Activated naive CD4-positive, alpha-beta T cell treated with anti-CD3 and anti-CD28 coated beads, Interleukin-2, amount 50 U/mL, for 72 hours (primary cell): ENCODE measurements at regions not wholly inside any gene's neighbourhood (a gene's known extent, or its start where the extent isn't known, plus 50 kb on each side); places are given as distances from the start of the nearest gene placed in this dataset.

Experiments used
- ATAC-seq, 2 donors: fragments of 150-1000 bp; cut with Tn5 transposase; 2 replicates each; pipeline ENCODE4 v1.10.0; 2021; ENCODE audit warnings: mild to moderate bottlenecking in 2 of 2, moderate library complexity in 2 of 2
- DNase-seq, 2 donors: peaks; one replicate each; pipeline ENCODE4 v3.0.0; 2021 to 2022; ENCODE audit warnings: low spot score in 2 of 2
- H3K27ac Mint-ChIP-seq, 2 donors: one replicate each; pipeline ENCODE4 v1.8.0; 2022; ENCODE audit warnings: mild to moderate bottlenecking in 2 of 2, mixed read lengths in 2 of 2
- H3K36me3 Mint-ChIP-seq, 2 donors: one replicate each; pipeline ENCODE4 v1.8.0; 2022; ENCODE audit warnings: mixed read lengths in 2 of 2
- H3K9me3 Mint-ChIP-seq, 2 donors: one replicate each; pipeline ENCODE4 v1.8.0; 2022; ENCODE audit warnings: mixed read lengths in 2 of 2

DNA sequence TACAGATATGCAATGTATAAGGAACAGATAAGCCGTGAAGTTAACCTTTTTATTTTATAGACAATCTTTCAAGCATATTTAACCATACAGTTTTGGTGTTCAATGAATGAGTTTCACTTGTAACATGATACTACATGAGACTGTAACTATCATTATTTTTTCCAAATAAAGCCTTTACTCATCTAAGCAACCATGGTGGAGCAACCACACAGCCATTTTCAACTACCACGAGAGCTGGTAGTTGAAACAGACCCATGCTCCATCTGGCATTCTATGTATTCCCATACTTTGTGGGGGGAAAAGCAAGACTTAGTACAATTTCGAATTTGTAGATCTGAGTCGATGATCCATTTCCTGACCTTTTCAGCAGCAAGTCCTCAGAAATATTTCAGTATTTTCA lies 159.3 kb upstream of the RND3 start:
- no peaks in the 10 kb centered on the region for H3K36me3 Mint-ChIP-seq
- ATAC-seq: no peak
- no peak overlapping the region for H3K27ac Mint-ChIP-seq
- no peak for DNase-seq
- peaks cover 0 to 7% of the 10 kb centered on the region in 2 donors for H3K9me3 Mint-ChIP-seq

GRCh38 chr2:150644298-150645067 lies 157.0 kb upstream of the RND3 start:
- Mint-ChIP-seq H3K27ac (no peak overlapping the region), H3K9me3 (peaks cover 0 to 7% of the 10 kb centered on the region in 2 donors), H3K36me3 (no peaks in the 10 kb centered on the region)
- DNase-seq: no peak
- no peak for ATAC-seq

GRCh38 chr2:150643114-150643725 lies 155.8 kb upstream of the RND3 start:
- H3K9me3 Mint-ChIP-seq: peaks cover 0 to 7% of the 10 kb centered on the region in 2 donors
- H3K27ac Mint-ChIP-seq: no peak overlapping the region
- ATAC-seq: no peak

DNA sequence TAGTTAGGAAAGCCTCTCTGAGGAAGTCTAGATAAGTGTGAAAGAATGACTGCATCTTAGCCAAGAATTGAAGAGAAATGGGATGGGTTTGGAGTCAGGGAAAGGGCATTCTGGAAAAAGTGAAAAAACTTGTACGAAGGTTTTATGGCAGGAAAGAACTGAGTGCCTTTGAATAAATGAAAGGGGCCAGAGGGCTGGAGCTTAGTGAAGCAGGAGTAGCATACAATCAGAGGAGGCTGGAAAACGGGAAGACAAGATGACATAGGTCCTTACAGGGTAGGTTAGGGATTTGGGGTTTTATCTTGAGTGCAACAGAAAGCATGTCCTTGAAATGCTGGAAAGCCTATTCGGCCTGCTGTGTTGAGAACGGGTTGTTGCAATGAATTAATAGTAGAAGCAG lies 152.6 kb upstream of the RND3 start:
- ATAC-seq (no peak), DNase-seq (no peak)
- Mint-ChIP-seq H3K9me3 (no peaks in the 10 kb centered on the region), H3K36me3 (no peaks in the 10 kb centered on the region), H3K27ac (no peak overlapping the region)

More at GRCh38 chr2:150643114-150643725, 155.8 kb upstream of the RND3 start:
- DNase-seq: no peak
- no peaks in the 10 kb centered on the region for H3K36me3 Mint-ChIP-seq

GRCh38 chr2:150639383-150639782 lies 151.9 kb upstream of the RND3 start:
- no peak for DNase-seq
- H3K36me3 Mint-ChIP-seq: no peaks in the 10 kb centered on the region

GRCh38 chr2:150631236-150631821 lies 143.9 kb upstream of the RND3 start:
- no peaks in the 10 kb centered on the region for H3K9me3 Mint-ChIP-seq
- ATAC-seq (no peak), DNase-seq (no peak)
- H3K27ac Mint-ChIP-seq: no peak overlapping the region
- no peaks in the 10 kb centered on the region for H3K36me3 Mint-ChIP-seq

More at GRCh38 chr2:150639383-150639782, 151.9 kb upstream of the RND3 start:
- Mint-ChIP-seq H3K27ac (no peak overlapping the region), H3K9me3 (no peaks in the 10 kb centered on the region)
- ATAC-seq: no peak

- Mint-ChIP-seq H3K36me3 (no peaks in the 10 kb centered on the region), H3K9me3 (no peaks in the 10 kb centered on the region), H3K27ac (no peak overlapping the region)
- no peak for ATAC-seq
- DNase-seq: no peak
Observed at GRCh38 chr2:150630587-150631235, 143.2 kb upstream of the RND3 start.

DNA sequence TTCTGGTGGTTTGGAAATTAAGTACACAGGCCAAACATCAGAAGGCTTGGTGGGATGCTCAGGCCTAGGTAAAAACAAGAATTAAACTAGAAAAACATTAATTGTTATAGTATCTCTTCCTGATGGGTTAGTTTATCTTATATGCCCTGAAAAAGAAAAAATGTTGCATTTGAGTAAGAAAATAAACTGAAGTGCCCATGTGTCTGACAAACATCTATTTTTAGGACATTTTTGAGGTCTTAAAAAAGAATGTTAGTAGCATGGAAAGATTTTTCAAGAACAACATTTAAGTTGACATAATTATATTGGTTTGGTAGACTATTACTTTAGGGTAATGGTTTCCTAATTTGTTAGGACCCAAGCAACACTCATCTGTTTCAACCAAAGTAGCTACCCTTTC lies 140.1 kb upstream of the RND3 start:
- Mint-ChIP-seq H3K36me3 (no peaks in the 10 kb centered on the region), H3K9me3 (no peaks in the 10 kb centered on the region), H3K27ac (no peak overlapping the region)
- no peak for DNase-seq
- ATAC-seq: no peak

- no peak for ATAC-seq
- H3K9me3 Mint-ChIP-seq: no peaks in the 10 kb centered on the region
Observed at GRCh38 chr2:150626934-150627411, 139.5 kb upstream of the RND3 start.

DNA sequence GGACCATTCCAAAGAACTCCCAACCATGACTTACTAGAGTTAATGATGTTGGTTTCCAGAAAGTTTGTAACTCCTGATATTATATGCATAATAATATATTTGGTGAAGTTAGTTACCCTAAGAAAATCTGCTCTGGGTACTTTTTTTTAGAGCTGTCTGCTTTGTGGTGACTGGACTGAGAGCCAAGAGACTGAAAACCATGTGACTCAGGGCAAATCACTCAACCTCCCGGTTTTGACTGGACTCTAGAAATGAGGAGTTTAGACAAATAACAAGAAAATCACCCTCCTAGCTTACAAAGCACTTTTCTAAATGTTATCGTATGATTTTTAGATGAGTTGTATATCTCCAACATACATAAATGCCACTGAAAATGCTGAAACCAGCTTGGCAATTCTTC lies 138.3 kb upstream of the RND3 start:
- ATAC-seq (no peak), DNase-seq (no peak)
- no peaks in the 10 kb centered on the region for H3K9me3 Mint-ChIP-seq
- H3K36me3 Mint-ChIP-seq: no peaks in the 10 kb centered on the region
- no peak overlapping the region for H3K27ac Mint-ChIP-seq

More at GRCh38 chr2:150626934-150627411, 139.5 kb upstream of the RND3 start:
- no peak overlapping the region for H3K27ac Mint-ChIP-seq
- H3K36me3 Mint-ChIP-seq: no peaks in the 10 kb centered on the region
- DNase-seq: no peak

DNA sequence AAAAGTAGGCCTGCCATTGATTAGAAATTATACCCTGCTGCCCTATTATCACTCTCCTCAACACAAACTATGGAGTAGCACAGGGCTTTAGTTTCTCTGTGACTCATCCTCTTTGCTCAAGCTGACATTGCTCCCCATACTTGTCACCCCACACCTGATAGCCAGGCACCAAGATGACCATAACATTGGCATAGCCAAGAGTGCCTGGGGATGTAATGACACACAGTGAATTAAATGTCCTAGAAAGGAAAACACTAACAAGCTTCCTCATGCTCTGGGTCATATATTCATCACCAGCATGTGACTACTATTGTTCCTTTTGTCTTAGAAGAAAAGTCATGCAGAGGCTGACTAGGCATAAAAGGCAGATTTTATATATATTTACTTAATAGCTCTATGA lies 137.8 kb upstream of the RND3 start:
- no peak for ATAC-seq
- H3K27ac Mint-ChIP-seq: no peak overlapping the region
- no peak for DNase-seq
- H3K36me3 Mint-ChIP-seq: no peaks in the 10 kb centered on the region
- no peaks in the 10 kb centered on the region for H3K9me3 Mint-ChIP-seq

GRCh38 chr2:150624001-150624401 lies 136.5 kb upstream of the RND3 start:
- Mint-ChIP-seq H3K9me3 (no peaks in the 10 kb centered on the region), H3K27ac (no peak overlapping the region), H3K36me3 (no peaks in the 10 kb centered on the region)
- ATAC-seq (no peak), DNase-seq (no peak)

DNA sequence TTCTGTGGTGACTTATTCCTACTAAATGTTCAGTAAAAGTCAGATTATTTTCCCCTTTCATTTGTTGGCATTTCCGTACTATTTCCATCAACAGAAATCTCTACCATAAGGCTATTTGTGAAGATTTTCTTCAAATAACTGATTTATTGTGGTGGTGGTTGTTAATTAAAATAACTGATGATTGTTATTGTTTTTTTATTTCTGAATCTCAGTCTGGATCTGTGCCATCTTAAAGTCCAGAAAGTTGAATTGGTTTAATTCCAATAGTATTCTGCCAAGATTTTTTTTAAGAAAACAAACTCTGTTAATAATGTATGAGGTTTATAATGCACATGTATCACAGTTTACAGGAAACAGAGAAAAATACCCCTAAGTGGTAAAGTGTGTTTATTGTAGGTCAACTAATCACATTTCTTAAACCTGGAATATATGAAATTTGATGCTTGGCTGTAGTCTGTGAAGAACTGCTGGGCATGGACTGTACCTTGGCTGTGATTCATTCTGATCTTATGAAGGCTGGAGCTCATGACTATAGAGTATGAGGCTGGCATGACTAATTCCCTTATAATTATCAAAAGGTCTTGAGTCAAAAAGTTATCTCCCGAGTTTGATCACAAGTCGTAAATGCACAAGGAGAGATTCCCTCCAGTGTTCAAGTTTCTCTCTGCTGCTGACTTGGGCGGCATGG lies 134.2 kb upstream of the RND3 start:
- DNase-seq (no peak), ATAC-seq (no peak)
- Mint-ChIP-seq H3K9me3 (no peaks in the 10 kb centered on the region), H3K36me3 (no peaks in the 10 kb centered on the region), H3K27ac (no peak overlapping the region)

DNA sequence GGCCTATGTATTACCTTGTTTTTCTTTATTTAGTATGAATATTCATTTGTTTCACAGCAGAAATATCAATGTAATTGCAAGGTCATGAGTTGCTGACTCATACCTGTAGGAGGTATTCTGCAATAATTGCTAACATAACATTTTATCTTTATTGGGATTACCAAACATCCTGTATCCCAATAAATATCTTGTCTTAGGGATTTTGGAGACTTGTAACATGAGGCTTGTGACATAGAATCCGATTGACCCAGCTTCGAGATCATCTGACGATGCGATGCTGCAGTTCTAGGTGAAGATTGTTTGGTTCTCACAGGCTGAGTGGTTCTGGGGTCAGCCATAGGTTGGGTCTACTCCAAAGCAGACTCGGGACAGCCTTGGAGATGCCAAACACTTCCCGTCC lies 133.4 kb upstream of the RND3 start:
- Mint-ChIP-seq H3K36me3 (no peaks in the 10 kb centered on the region), H3K9me3 (no peaks in the 10 kb centered on the region), H3K27ac (no peak overlapping the region)
- no peak for DNase-seq
- ATAC-seq: no peak

DNA sequence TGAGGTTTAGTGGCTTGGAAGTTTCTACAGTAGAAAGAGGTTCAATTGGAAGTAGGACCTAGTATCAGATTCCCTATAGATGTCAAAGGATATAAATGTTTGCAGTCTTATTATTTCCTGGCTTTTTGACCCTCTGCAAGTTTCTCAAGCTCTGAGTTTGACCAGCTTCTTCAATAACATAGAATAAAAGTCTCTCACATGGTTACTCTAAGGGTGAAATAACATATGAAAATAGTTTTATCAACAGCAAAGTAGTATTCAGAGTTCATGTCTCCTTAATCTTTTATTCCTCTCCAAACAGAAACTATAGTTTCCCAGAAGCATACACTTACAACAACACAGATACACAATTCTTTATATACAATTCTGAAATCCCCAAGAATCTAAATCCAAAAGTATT lies 132.9 kb upstream of the RND3 start:
- ATAC-seq (no peak), DNase-seq (no peak)
- Mint-ChIP-seq H3K36me3 (no peaks in the 10 kb centered on the region), H3K27ac (no peak overlapping the region), H3K9me3 (no peaks in the 10 kb centered on the region)

- no peak for DNase-seq
- no peak for ATAC-seq
- Mint-ChIP-seq H3K27ac (no peak overlapping the region), H3K9me3 (no peaks in the 10 kb centered on the region), H3K36me3 (no peaks in the 10 kb centered on the region)
Observed at GRCh38 chr2:150619607-150620330, 132.3 kb upstream of the RND3 start.
